Mesenchymal stem cell (in vitro differentiated cells and primary cell): ENCODE measurements at regions not wholly inside any gene's neighbourhood (a gene's known extent, or its start where the extent isn't known, plus 50 kb on each side); places are given as distances from the start of the nearest gene placed in this dataset.

ENCODE experiments used
- DNase-seq: peaks from one replicate; pipeline ENCODE4 v3.0.0-alpha.2; 2013
- H2AFZ ChIP-seq: one replicate; pipeline ENCODE4 v1.6.1; 2013; ENCODE audit warnings: low read depth, mild to moderate bottlenecking, control low read depth, inconsistent platforms, low read length, moderate library complexity
- H2AK5ac ChIP-seq: 2 replicates; pipeline ENCODE4 v1.6.1; 2013; ENCODE audit warnings: low read length, moderate library complexity, mild to moderate bottlenecking, inconsistent platforms; ENCODE audit not compliant: severe bottlenecking
- H2BK120ac ChIP-seq: one replicate; pipeline ENCODE4 v1.6.1; 2013; ENCODE audit warnings: low read depth, mild to moderate bottlenecking, inconsistent platforms, low read length, moderate library complexity
- H2BK12ac ChIP-seq, 2 experiments: one replicate each; pipeline ENCODE4 v1.6.1; 2013; ENCODE audit warnings: inconsistent platforms in 2 of 2, low read length in 2 of 2, mild to moderate bottlenecking in 2 of 2, moderate library complexity in 2 of 2, control low read depth in 1 of 2
- H2BK15ac ChIP-seq: one replicate; pipeline ENCODE4 v1.6.1; 2013; ENCODE audit warnings: mild to moderate bottlenecking, low read depth, inconsistent platforms; ENCODE audit not compliant: poor library complexity, severe bottlenecking
- H2BK5ac ChIP-seq: 2 replicates; pipeline ENCODE4 v1.6.1; 2013; ENCODE audit warnings: low read depth, mild to moderate bottlenecking, low read length, control low read depth, inconsistent platforms; ENCODE audit not compliant: poor library complexity, severe bottlenecking
- H3K14ac ChIP-seq, 2 experiments: one replicate each; pipeline ENCODE4 v1.6.1; 2013; ENCODE audit warnings: inconsistent platforms in 2 of 2, low read length in 2 of 2, control low read depth in 1 of 2, mild to moderate bottlenecking in 1 of 2, moderate library complexity in 1 of 2
- H3K18ac ChIP-seq, 2 experiments: one replicate each; pipeline ENCODE4 v1.6.1; 2013; ENCODE audit warnings: inconsistent platforms in 2 of 2, low read length in 2 of 2, control low read depth in 1 of 2, low read depth in 1 of 2, mild to moderate bottlenecking in 1 of 2
- H3K23ac ChIP-seq, 2 experiments: one replicate each; pipeline ENCODE4 v1.6.1; 2013; ENCODE audit warnings: inconsistent platforms in 2 of 2, low read length in 2 of 2, mild to moderate bottlenecking in 2 of 2, moderate library complexity in 2 of 2, control low read depth in 1 of 2
- H3K27ac ChIP-seq: 2 replicates; pipeline ENCODE4 v1.5.1; 2013; ENCODE audit warnings: mild to moderate bottlenecking, moderate library complexity, low read length, control low read depth, inconsistent platforms; ENCODE audit not compliant: poor library complexity, severe bottlenecking
- H3K27me3 ChIP-seq, 2 experiments: 2 replicates each; pipeline versions ENCODE4 v1.6.1 to v1.7.0; 2013; ENCODE audit warnings: low read length in 2 of 2, mild to moderate bottlenecking in 2 of 2, moderate library complexity in 2 of 2, control low read depth in 1 of 2, inconsistent platforms in 1 of 2; ENCODE audit not compliant: control insufficient read depth in 1 of 2, insufficient read depth in 1 of 2
- H3K36me3 ChIP-seq, 2 experiments: 2 replicates each; pipeline versions ENCODE4 v1.6.1 to v1.7.0; 2013; ENCODE audit warnings: low read length in 2 of 2, control low read depth in 1 of 2, inconsistent platforms in 1 of 2, low read depth in 1 of 2, mild to moderate bottlenecking in 1 of 2; ENCODE audit not compliant: insufficient read depth in 2 of 2, control insufficient read depth in 1 of 2
- H3K4ac ChIP-seq, 2 experiments: one replicate each; pipeline ENCODE4 v1.6.1; 2013; ENCODE audit warnings: inconsistent platforms in 2 of 2, low read length in 2 of 2, mild to moderate bottlenecking in 2 of 2, moderate library complexity in 2 of 2, control low read depth in 1 of 2, low read depth in 1 of 2
- H3K4me1 ChIP-seq: 2 replicates; pipeline ENCODE4 v1.6.1; 2013; ENCODE audit warnings: low read depth, low read length, control low read depth; ENCODE audit not compliant: control insufficient read depth, insufficient read depth
- H3K4me2 ChIP-seq: 2 replicates; pipeline ENCODE4 v1.6.1; 2013; ENCODE audit warnings: low read length, mild to moderate bottlenecking, inconsistent platforms; ENCODE audit not compliant: poor library complexity, severe bottlenecking
- H3K4me3 ChIP-seq, 2 experiments: 2 replicates each; pipeline versions ENCODE4 v1.5.1 to v1.7.0; 2013; ENCODE audit warnings: low read length in 2 of 2, mild to moderate bottlenecking in 2 of 2, control low read depth in 1 of 2, low read depth in 1 of 2; ENCODE audit not compliant: insufficient read depth in 1 of 2
- H3K79me1 ChIP-seq: replicated peaks from 2 replicates; pipeline ENCODE4 v1.6.1; 2013; ENCODE audit warnings: mild to moderate bottlenecking, control low read depth, low read length, inconsistent platforms; ENCODE audit not compliant: poor library complexity, severe bottlenecking
- H3K9ac ChIP-seq: 2 replicates; pipeline ENCODE4 v1.7.0; 2013; ENCODE audit warnings: mild to moderate bottlenecking, low read length, moderate library complexity
- H3K9me3 ChIP-seq: 2 replicates; pipeline ENCODE4 v1.7.0; 2013; ENCODE audit warnings: mild to moderate bottlenecking, low read length; ENCODE audit not compliant: control insufficient read depth
- H4K8ac ChIP-seq: one replicate; pipeline ENCODE4 v1.6.1; 2013; ENCODE audit warnings: inconsistent platforms, mild to moderate bottlenecking, low read length, moderate library complexity
- H4K91ac ChIP-seq: one replicate; pipeline ENCODE4 v1.6.1; 2013; ENCODE audit warnings: mild to moderate bottlenecking, low read length, inconsistent platforms
- WGBS: methylation state at CpG from one replicate; pipeline ENCODE4 v1.1.7; 2013; ENCODE audit warnings: mixed read lengths; 5-methylcytosine and 5-hydroxymethylcytosine counted together

GRCh38 chr20:17150858-17151257 is 76.0 kb upstream of the PCSK2 start:
- Histone ChIP-seq H2BK5ac (no peak overlapping the region), H2BK15ac (no peak overlapping the region), H3K14ac (no peak overlapping the region), H3K27me3 (no peaks in the 10 kb centered on the region), H3K18ac (no peak overlapping the region), H3K4me2 (no peak overlapping the region), H3K79me1 (no peaks in the 10 kb centered on the region), H3K4ac (no peak overlapping the region), H3K9me3 (no peaks in the 10 kb centered on the region), H3K27ac (no peak overlapping the region), H2BK12ac (no peak overlapping the region), H2AK5ac (no peak overlapping the region), H3K9ac (no peak overlapping the region), H4K8ac (no peak overlapping the region), H3K23ac (no peak overlapping the region), H2BK120ac (no peak overlapping the region), H3K36me3 (no peaks in the 10 kb centered on the region), H3K4me1 (no peaks in the 10 kb centered on the region), H3K4me3 (no peak overlapping the region), H4K91ac (no peak overlapping the region), H2AFZ (no peak overlapping the region)
- no peak for DNase-seq
- WGBS, result no CpG with 5 or more reads among the region's 1 CpG

- Histone ChIP-seq H3K27me3 (no peaks in the 10 kb centered on the region), H3K79me1 (no peaks in the 10 kb centered on the region), H4K8ac (no peak overlapping the region), H3K27ac (no peak overlapping the region), H3K23ac (no peak overlapping the region), H2BK15ac (no peak overlapping the region), H2BK120ac (no peak overlapping the region), H2AFZ (no peak overlapping the region), H3K36me3 (no peaks in the 10 kb centered on the region), H3K18ac (no peak overlapping the region), H2BK5ac (no peak overlapping the region), H3K4ac (no peak overlapping the region), H3K4me2 (no peak overlapping the region), H3K4me1 (no peaks in the 10 kb centered on the region), H3K9me3 (no peaks in the 10 kb centered on the region), H3K9ac (no peak overlapping the region), H4K91ac (no peak overlapping the region), H3K4me3 (no peak overlapping the region), H2BK12ac (no peak overlapping the region), H3K14ac (no peak overlapping the region), H2AK5ac (no peak overlapping the region)
- WGBS, result 57% methylated on average over 5 of the region's 6 CpGs
- DNase-seq, result no peak
Measured at GRCh38 chr20:17155401-17155800, 71.4 kb upstream of the PCSK2 start.

- 90% methylated on average over 2 of the region's 2 CpGs for WGBS
- DNase-seq, result no peak
- Histone ChIP-seq H2BK5ac (no peak overlapping the region), H3K18ac (no peak overlapping the region), H2BK120ac (no peak overlapping the region), H2AK5ac (no peak overlapping the region), H3K4me3 (no peak overlapping the region), H4K8ac (no peak overlapping the region), H3K9ac (no peak overlapping the region), H3K27me3 (no peaks in the 10 kb centered on the region), H3K23ac (no peak overlapping the region), H3K4me2 (no peak overlapping the region), H3K79me1 (no peaks in the 10 kb centered on the region), H2AFZ (no peak overlapping the region), H3K9me3 (no peaks in the 10 kb centered on the region), H3K27ac (no peak overlapping the region), H2BK15ac (no peak overlapping the region), H3K4me1 (no peaks in the 10 kb centered on the region), H3K36me3 (no peaks in the 10 kb centered on the region), H3K14ac (no peak overlapping the region), H4K91ac (no peak overlapping the region), H2BK12ac (no peak overlapping the region), H3K4ac (no peak overlapping the region)
Measured at GRCh38 chr20:17158701-17159100, 68.1 kb upstream of the PCSK2 start.

GRCh38 chr20:17161673-17162481 is 65.0 kb upstream of the PCSK2 start:
- 65% methylated on average over 5 of the region's 6 CpGs for WGBS
- Histone ChIP-seq H2AFZ (no peak overlapping the region), H3K4me2 (no peak overlapping the region), H3K79me1 (no peaks in the 10 kb centered on the region), H3K4ac (no peak overlapping the region), H2BK5ac (no peak overlapping the region), H3K9ac (no peak overlapping the region), H3K18ac (no peak overlapping the region), H3K14ac (no peak overlapping the region), H3K27ac (no peak overlapping the region), H2BK12ac (no peak overlapping the region), H3K4me3 (no peak overlapping the region), H3K23ac (no peak overlapping the region), H2AK5ac (no peak overlapping the region), H2BK15ac (no peak overlapping the region), H3K9me3 (no peaks in the 10 kb centered on the region), H4K8ac (no peak overlapping the region), H4K91ac (no peak overlapping the region), H2BK120ac (no peak overlapping the region), H3K27me3 (no peaks in the 10 kb centered on the region), H3K36me3 (no peaks in the 10 kb centered on the region), H3K4me1 (no peaks in the 10 kb centered on the region)
- DNase-seq, result no peak
